C4-2B (cell line): ENCODE measurements at regions not wholly inside any gene's neighbourhood (a gene's known extent, or its start where the extent isn't known, plus 50 kb on each side); places are given as distances from the start of the nearest gene placed in this dataset.

ENCODE experiments used
- ZFX ChIP-seq: fragments of 450-650 bp; IDR thresholded peaks from 2 replicates; pipeline ENCODE4 v1.6.1; 2017
- TF ChIP-seq, protein P1 (sequence below): fragments of 450-650 bp; conservative IDR thresholded peaks from 2 replicates; pipeline ENCODE4 v1.5.1; 2017; ENCODE audit warnings: mild to moderate bottlenecking

DNA sequence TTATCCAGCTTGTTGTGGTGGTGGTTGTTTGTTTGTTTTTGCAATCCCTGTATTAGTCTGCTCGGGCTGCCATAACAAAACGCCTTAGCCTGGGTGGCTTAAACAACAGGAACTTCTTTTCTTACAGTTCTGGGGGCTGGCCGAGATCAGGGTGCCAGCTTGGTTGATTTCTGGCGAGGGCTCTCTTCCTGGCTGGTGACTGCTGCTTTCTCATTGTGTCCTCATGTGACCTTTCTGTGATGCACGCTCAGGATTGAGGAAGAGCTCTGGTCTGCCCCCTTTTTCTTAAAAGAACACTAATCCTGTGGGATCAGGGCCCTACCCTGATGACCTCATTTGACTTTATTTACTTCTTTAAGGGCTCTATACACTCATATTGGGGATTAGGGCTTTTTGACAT lies 107.1 kb upstream of the NRP1 start:
- TF ChIP-seq, protein P1, sequence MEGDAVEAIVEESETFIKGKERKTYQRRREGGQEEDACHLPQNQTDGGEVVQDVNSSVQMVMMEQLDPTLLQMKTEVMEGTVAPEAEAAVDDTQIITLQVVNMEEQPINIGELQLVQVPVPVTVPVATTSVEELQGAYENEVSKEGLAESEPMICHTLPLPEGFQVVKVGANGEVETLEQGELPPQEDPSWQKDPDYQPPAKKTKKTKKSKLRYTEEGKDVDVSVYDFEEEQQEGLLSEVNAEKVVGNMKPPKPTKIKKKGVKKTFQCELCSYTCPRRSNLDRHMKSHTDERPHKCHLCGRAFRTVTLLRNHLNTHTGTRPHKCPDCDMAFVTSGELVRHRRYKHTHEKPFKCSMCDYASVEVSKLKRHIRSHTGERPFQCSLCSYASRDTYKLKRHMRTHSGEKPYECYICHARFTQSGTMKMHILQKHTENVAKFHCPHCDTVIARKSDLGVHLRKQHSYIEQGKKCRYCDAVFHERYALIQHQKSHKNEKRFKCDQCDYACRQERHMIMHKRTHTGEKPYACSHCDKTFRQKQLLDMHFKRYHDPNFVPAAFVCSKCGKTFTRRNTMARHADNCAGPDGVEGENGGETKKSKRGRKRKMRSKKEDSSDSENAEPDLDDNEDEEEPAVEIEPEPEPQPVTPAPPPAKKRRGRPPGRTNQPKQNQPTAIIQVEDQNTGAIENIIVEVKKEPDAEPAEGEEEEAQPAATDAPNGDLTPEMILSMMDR, result no peak
- TF ChIP-seq ZFX, result no peak
